K562 (cell line): ENCODE measurements at regions not wholly inside any gene's neighbourhood (a gene's known extent, or its start where the extent isn't known, plus 50 kb on each side); places are given as distances from the start of the nearest gene placed in this dataset.

ENCODE experiments used
- ATAC-seq: fragments of 200-7000 bp; cut with Tn5 transposase; 3 replicates; pipeline ENCODE4 v1.9.1; 2020; ENCODE audit warnings: moderate library complexity
- BruUV-seq: library from RNA; stranded (reverse); fragments of 400-500 nt; replicated peaks from 2 replicates; lab custom pipeline; 2021; lab: Mats Ljungman, UMichigan
- CTCF ChIA-PET: fragments of 300-600 bp; formaldehyde crosslinking; extraction: SDS; loops from one replicate; lab custom pipeline; 2021; ENCODE audit warnings: low intra/inter-chr PET ratio; lab: Yijun Ruan, JAX
- POLR2A ChIA-PET: fragments of 300-600, 350-650 bp; sonication (Branson Sonifier 250); formaldehyde crosslinking; extraction: SDS; loops from one replicate; lab custom pipeline; 2021; ENCODE audit warnings: antibody characterized with exemption, inconsistent platforms; lab: Yijun Ruan, JAX
- DNase-seq, 4 experiments: peaks; one replicate each; pipeline versions ENCODE4 v3.0.0 to v3.0.0-alpha.2; 2011 to 2018; ENCODE audit warnings: low spot score in 3 of 4, mixed read lengths in 3 of 4; ENCODE audit errors: extremely low read depth in 1 of 4
- FAIRE-seq: peaks from 2 replicates; lab custom pipeline; 2011; peaks lifted over from hg19 to GRCh38; lab: Jason Lieb, UNC
- H2AFZ ChIP-seq: 2 replicates; pipeline ENCODE4 v1.6.0; 2011; ENCODE audit warnings: low read depth, low read length, control low read depth, inconsistent platforms
- H3K27ac ChIP-seq: fragments of 200-600 bp; 3 replicates; pipeline ENCODE4 v1.8.0; 2011; ENCODE audit warnings: low read depth, mild to moderate bottlenecking, control low read depth, inconsistent platforms, low read length, moderate library complexity, mixed read lengths; ENCODE audit errors: extremely low read depth
- H3K27me3 ChIP-seq, 2 experiments: fragments of 300-600 bp in 1 of 2; 2 replicates in 1 of 2; 3 replicates in 1 of 2; pipeline versions ENCODE4 v1.6.0 to v1.8.0; 2011; ENCODE audit warnings: inconsistent platforms in 2 of 2, low read length in 2 of 2, mild to moderate bottlenecking in 1 of 2, mixed read lengths in 1 of 2, moderate library complexity in 1 of 2; ENCODE audit not compliant: control insufficient read depth in 2 of 2, insufficient read depth in 2 of 2
- H3K36me3 ChIP-seq: fragments of 300-600 bp; 3 replicates; pipeline ENCODE4 v1.8.0; 2011; ENCODE audit warnings: mild to moderate bottlenecking, low read length, inconsistent platforms; ENCODE audit not compliant: control insufficient read depth, insufficient read depth
- H3K4me1 ChIP-seq, 2 experiments: fragments of 200-600 bp in 1 of 2; replicated peaks in 1 of 2; 2 replicates in 1 of 2; 3 replicates in 1 of 2; pipeline versions ENCODE4 v1.5.1 to v1.8.0; 2011; ENCODE audit warnings: inconsistent platforms in 2 of 2, low read length in 2 of 2, mild to moderate bottlenecking in 1 of 2, mixed read lengths in 1 of 2, moderate library complexity in 1 of 2; ENCODE audit not compliant: control insufficient read depth in 2 of 2, insufficient read depth in 2 of 2
- H3K4me2 ChIP-seq: 2 replicates; pipeline ENCODE4 v1.6.1; 2011; ENCODE audit warnings: low read length, control low read depth, inconsistent platforms, mixed read lengths; ENCODE audit not compliant: insufficient read depth
- H3K4me3 ChIP-seq: fragments of 200-600 bp; sonication (generic), shearing (Covaris generic); 2 replicates; pipeline ENCODE4 v1.5.1; 2016; ENCODE audit warnings: control low read depth, inconsistent platforms
- H3K79me2 ChIP-seq: fragments of 200-600 bp; 3 replicates; pipeline ENCODE4 v1.8.0; 2011; ENCODE audit warnings: low read length, inconsistent platforms; ENCODE audit not compliant: control insufficient read depth, insufficient read depth
- H3K9ac ChIP-seq, 2 experiments: 2 replicates each; pipeline versions ENCODE4 v1.6.0 to v1.6.1; 2011; ENCODE audit warnings: low read depth in 2 of 2, low read length in 2 of 2, control low read depth in 1 of 2, inconsistent platforms in 1 of 2, mild to moderate bottlenecking in 1 of 2, mixed read lengths in 1 of 2; ENCODE audit not compliant: insufficient read depth in 1 of 2
- H3K9me1 ChIP-seq: one replicate; pipeline ENCODE4 v1.6.0; 2011; ENCODE audit warnings: inconsistent platforms, mild to moderate bottlenecking, low read length, moderate library complexity; ENCODE audit not compliant: control insufficient read depth, insufficient read depth
- H3K9me3 ChIP-seq: replicated peaks from 2 replicates; pipeline ENCODE4 v1.5.1; 2011; ENCODE audit warnings: low read depth, low read length, inconsistent platforms; ENCODE audit not compliant: control insufficient read depth, insufficient read depth
- H4K20me1 ChIP-seq: replicated peaks from 2 replicates; pipeline ENCODE4 v1.6.1; 2011; ENCODE audit warnings: low read length, inconsistent platforms, mixed read lengths; ENCODE audit not compliant: control insufficient read depth, insufficient read depth
- ELF2 ChIP-seq: fragments of 250-450 bp; sonication (Bioruptor Pico); IDR thresholded peaks from 2 replicates; pipeline ENCODE4 v1.5.0; 2021; ENCODE audit warnings: mild to moderate bottlenecking
- FUS ChIP-seq: fragments of 200-400 bp; formaldehyde crosslinking; optimal IDR thresholded peaks from 2 replicates; pipeline ENCODE3; 2017; ENCODE audit warnings: low read depth, low read length
- HDAC6 ChIP-seq: IDR thresholded peaks from 2 replicates; pipeline ENCODE4 v1.6.1; 2012; ENCODE audit warnings: low read depth, mild to moderate bottlenecking, control low read depth, inconsistent platforms, low read length, moderate library complexity
- HMGN3 ChIP-seq: IDR thresholded peaks from 2 replicates; pipeline ENCODE4 v1.6.1; 2011; ENCODE audit warnings: borderline replicate concordance, low read depth, mild to moderate bottlenecking, mixed read lengths, low read length; ENCODE audit not compliant: insufficient read length; ENCODE audit errors: extremely low read depth
- MYBL2 ChIP-seq, 2 experiments: fragments of 450-650 bp in 1 of 2; sonication (generic) in 1 of 2; formaldehyde crosslinking in 1 of 2; IDR thresholded peaks; 2 replicates each; pipeline versions ENCODE4 v1.6.1 to v1.8.1; 2017 to 2022; ENCODE audit warnings: borderline replicate concordance in 1 of 2, inconsistent platforms in 1 of 2, low read depth in 1 of 2, mild to moderate bottlenecking in 1 of 2, missing genetic modification reagents in 1 of 2, moderate library complexity in 1 of 2
- POLR3G ChIP-seq: IDR thresholded peaks from 2 replicates; pipeline ENCODE4 v1.6.1; 2011; ENCODE audit not compliant: insufficient read length, insufficient replicate concordance; ENCODE audit errors: extremely low read depth
- RAD21 ChIP-seq, 2 experiments: fragments of 250-450 bp in 1 of 2; fragments of 450-650 bp in 1 of 2; sonication (Bioruptor Pico) in 1 of 2; formaldehyde crosslinking in 1 of 2; IDR thresholded peaks in 1 of 2; conservative IDR thresholded peaks in 1 of 2; 2 replicates each; pipeline versions ENCODE4 v1.4.0 to v1.8.0; 2020 to 2022; ENCODE audit warnings: mild to moderate bottlenecking in 2 of 2, moderate library complexity in 1 of 2
- SAFB2 ChIP-seq: fragments of 200-400 bp; formaldehyde crosslinking; IDR thresholded peaks from 2 replicates; pipeline ENCODE4 v1.6.1; 2018; ENCODE audit warnings: borderline replicate concordance, low read length, low read depth, moderate library complexity; ENCODE audit not compliant: severe bottlenecking
- WGBS: fragments of 100-300 bp; shearing (Covaris generic); methylation state at CpG from one replicate; pipeline ENCODE4 v1.1.6; 2016; ENCODE audit warnings: low coverage, mixed read lengths; ENCODE audit not compliant: insufficient coverage; ENCODE audit errors: missing lambda C conversion rate; 5-methylcytosine and 5-hydroxymethylcytosine counted together
- in situ Hi-C: fragments of 300-500 bp; cut with MboI; formaldehyde crosslinking; loops from 4 replicates; pipeline ENCODE4 v1.15.0; 2018; ENCODE audit warnings: inconsistent platforms, mixed read lengths
- intact Hi-C: fragments of 100-400 bp; cut with micrococcal nuclease; formaldehyde crosslinking; loops from 2 replicates; pipeline ENCODE4 v1.14.2; 2022
- TF ChIP-seq, protein P1 (sequence below): fragments of 250-450 bp; sonication (Bioruptor Pico); IDR thresholded peaks from 2 replicates; pipeline ENCODE4 v1.9.0; 2021; ENCODE audit warnings: mild to moderate bottlenecking, inconsistent platforms
- TF ChIP-seq, protein P2 (sequence below), 2 experiments: fragments of 450-650 bp in 1 of 2; sonication (generic) in 1 of 2; formaldehyde crosslinking in 1 of 2; IDR thresholded peaks; 2 replicates each; pipeline versions ENCODE4 v1.7.1 to v1.9.0; 2016 to 2022; ENCODE audit warnings: inconsistent platforms in 1 of 2, mild to moderate bottlenecking in 1 of 2, missing genetic modification reagents in 1 of 2

DNA sequence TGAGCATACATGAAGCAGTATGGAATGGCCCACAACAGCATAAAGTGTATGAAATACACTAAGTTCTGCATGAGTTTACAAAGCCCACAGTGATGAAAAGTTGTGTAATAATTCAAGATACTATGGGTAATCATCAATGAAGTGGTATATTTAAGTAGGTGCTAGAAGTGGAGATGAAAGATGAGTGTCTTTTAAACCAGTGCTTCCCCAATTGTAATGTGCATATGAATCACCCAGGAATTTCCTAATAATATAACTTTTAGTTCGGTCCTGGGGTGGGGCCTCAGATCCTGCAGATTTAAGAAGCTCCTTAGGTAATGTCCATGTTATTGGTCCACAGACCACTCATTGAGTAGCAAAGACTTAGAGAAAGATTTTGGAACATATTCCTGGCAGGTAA lies 184.9 kb downstream of the DUSP10 start:
- no peaks in the 10 kb centered on the region for H3K36me3 ChIP-seq
- H3K27ac ChIP-seq = no peak overlapping the region
- FAIRE-seq = no peak
- H3K9ac ChIP-seq = no peak overlapping the region
- H3K79me2 ChIP-seq = no peaks in the 10 kb centered on the region
- ChIA-PET CTCF (no interaction called here), POLR2A (no interaction called here)
- no peak for DNase-seq
- no peak overlapping the region for H3K4me2 ChIP-seq
- WGBS = 4% methylated on average over 1 of the region's 1 CpG
- H3K4me3 ChIP-seq = no peak overlapping the region
- H3K9me1 ChIP-seq = no peaks in the 10 kb centered on the region
- H3K4me1 ChIP-seq = no peaks in the 10 kb centered on the region
- BruUV-seq = no TSS peak
- peaks cover 0 to 4% of the 10 kb centered on the region in 2 experiments; a peak in 1 of 5 replicates for H3K27me3 ChIP-seq
- no peaks in the 10 kb centered on the region for H4K20me1 ChIP-seq
- in situ Hi-C loops = no loop called here
- H2AFZ ChIP-seq = no peak overlapping the region
- ATAC-seq = no peak
- intact Hi-C loops = no loop called here
- no peaks in the 10 kb centered on the region for H3K9me3 ChIP-seq
- TF ChIP-seq SAFB2 = no peak
- no peak for TF ChIP-seq RAD21 (CRISPR knock-in tag; conservative IDR thresholded peaks at IDR 0.05 in 1 of 2, IDR thresholded peaks at IDR 0.05 in 1 of 2)
- no peak for TF ChIP-seq FUS
- TF ChIP-seq, protein P1, sequence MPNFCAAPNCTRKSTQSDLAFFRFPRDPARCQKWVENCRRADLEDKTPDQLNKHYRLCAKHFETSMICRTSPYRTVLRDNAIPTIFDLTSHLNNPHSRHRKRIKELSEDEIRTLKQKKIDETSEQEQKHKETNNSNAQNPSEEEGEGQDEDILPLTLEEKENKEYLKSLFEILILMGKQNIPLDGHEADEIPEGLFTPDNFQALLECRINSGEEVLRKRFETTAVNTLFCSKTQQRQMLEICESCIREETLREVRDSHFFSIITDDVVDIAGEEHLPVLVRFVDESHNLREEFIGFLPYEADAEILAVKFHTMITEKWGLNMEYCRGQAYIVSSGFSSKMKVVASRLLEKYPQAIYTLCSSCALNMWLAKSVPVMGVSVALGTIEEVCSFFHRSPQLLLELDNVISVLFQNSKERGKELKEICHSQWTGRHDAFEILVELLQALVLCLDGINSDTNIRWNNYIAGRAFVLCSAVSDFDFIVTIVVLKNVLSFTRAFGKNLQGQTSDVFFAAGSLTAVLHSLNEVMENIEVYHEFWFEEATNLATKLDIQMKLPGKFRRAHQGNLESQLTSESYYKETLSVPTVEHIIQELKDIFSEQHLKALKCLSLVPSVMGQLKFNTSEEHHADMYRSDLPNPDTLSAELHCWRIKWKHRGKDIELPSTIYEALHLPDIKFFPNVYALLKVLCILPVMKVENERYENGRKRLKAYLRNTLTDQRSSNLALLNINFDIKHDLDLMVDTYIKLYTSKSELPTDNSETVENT (CRISPR knock-in tag) = no peak
- TF ChIP-seq POLR3G = no peak
- no peak for TF ChIP-seq MYBL2 (IDR thresholded peaks at IDR 0.05; ENCODE audit: low read depth)
- no peak for TF ChIP-seq MYBL2 (CRISPR knock-in tag; IDR thresholded peaks at IDR 0.05; ENCODE audit: borderline replicate concordance)
- no peak for TF ChIP-seq HMGN3
- no peak for TF ChIP-seq HDAC6
- TF ChIP-seq ELF2 = no peak
- TF ChIP-seq, protein P2, sequence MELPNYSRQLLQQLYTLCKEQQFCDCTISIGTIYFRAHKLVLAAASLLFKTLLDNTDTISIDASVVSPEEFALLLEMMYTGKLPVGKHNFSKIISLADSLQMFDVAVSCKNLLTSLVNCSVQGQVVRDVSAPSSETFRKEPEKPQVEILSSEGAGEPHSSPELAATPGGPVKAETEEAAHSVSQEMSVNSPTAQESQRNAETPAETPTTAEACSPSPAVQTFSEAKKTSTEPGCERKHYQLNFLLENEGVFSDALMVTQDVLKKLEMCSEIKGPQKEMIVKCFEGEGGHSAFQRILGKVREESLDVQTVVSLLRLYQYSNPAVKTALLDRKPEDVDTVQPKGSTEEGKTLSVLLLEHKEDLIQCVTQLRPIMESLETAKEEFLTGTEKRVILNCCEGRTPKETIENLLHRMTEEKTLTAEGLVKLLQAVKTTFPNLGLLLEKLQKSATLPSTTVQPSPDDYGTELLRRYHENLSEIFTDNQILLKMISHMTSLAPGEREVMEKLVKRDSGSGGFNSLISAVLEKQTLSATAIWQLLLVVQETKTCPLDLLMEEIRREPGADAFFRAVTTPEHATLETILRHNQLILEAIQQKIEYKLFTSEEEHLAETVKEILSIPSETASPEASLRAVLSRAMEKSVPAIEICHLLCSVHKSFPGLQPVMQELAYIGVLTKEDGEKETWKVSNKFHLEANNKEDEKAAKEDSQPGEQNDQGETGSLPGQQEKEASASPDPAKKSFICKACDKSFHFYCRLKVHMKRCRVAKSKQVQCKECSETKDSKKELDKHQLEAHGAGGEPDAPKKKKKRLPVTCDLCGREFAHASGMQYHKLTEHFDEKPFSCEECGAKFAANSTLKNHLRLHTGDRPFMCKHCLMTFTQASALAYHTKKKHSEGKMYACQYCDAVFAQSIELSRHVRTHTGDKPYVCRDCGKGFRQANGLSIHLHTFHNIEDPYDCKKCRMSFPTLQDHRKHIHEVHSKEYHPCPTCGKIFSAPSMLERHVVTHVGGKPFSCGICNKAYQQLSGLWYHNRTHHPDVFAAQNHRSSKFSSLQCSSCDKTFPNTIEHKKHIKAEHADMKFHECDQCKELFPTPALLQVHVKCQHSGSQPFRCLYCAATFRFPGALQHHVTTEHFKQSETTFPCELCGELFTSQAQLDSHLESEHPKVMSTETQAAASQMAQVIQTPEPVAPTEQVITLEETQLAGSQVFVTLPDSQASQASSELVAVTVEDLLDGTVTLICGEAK (IDR thresholded peaks at IDR 0.05) = no peak
- TF ChIP-seq, protein P2 (CRISPR knock-in tag; IDR thresholded peaks at IDR 0.05) = no peak
